ENCODE measurements at regions not wholly inside any gene's neighbourhood (a gene's known extent, or its start where the extent isn't known, plus 50 kb on each side); places are given as distances from the start of the nearest gene placed in this dataset.
"Not testable (repeated sequence)": the region's sequence is repeated elsewhere in the genome, so short reads cannot be mapped to it uniquely, and the experiment has no call there.

DNA sequence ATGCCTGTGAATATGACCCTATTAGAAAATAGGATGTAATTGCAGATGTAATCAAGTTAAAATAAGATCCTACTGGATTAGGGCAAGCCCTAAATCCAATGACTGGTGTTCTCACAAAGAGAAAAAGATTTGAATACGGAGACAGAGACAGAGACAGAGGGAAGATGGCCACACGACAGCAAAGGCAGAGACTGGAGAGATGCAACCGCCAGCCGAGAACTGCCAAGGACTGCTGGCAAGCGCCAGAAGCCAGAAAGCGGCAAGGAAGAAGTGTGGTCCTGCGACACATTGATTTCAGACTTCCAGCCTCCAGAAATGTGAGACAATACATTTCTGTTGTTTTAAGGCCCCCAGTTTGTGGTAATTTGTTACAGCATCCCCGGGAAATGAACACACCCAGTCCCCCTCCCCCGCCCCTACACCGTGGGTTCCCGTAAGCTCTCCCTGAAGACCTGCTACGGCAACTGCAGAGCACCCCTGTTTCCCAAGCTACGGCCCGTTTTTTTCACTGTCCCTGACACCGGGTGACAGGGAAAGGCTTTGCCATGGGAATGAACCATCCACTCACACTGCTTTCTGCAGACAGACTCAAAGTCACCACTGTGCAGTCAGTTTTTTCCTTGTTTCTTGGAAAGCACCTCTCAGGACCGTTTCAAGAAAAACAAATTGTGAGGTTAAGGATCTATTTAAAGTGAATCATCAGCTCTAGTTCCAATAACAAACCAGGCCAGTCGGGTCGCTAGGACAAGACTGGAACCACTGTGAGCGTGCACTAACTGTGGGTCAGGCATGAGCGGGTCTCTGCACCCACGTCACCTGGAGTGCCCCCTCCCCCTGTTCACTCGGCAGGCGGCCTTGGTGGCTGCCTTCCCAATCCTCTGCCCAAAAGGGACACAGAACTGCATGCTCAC lies 199.2 kb upstream of the IRF2BP2 start:
- POLR2A ChIA-PET = not testable (repeated sequence)

GRCh38 chr1:234808459-234808858 lies 198.5 kb upstream of the IRF2BP2 start:
- CTCF ChIA-PET; H3K36me3 ChIP-seq (ENCODE audit: control insufficient read depth, insufficient read depth, low read length); DNase-seq (ENCODE audit: low read depth); H3K4me3 ChIP-seq (ENCODE audit: low read depth, low read length); H3K27me3 ChIP-seq (ENCODE audit: control insufficient read depth, insufficient read depth, low read length); POLR2A ChIA-PET: not testable (repeated sequence)

More for the DNA sequence above, 199.2 kb upstream of the IRF2BP2 start:
- H3K27me3 ChIP-seq (ENCODE audit: control insufficient read depth, insufficient read depth, low read length); H3K4me3 ChIP-seq (ENCODE audit: low read depth, low read length); DNase-seq (ENCODE audit: low read depth); CTCF ChIA-PET; H3K36me3 ChIP-seq (ENCODE audit: control insufficient read depth, insufficient read depth, low read length): not testable (repeated sequence)

DNA sequence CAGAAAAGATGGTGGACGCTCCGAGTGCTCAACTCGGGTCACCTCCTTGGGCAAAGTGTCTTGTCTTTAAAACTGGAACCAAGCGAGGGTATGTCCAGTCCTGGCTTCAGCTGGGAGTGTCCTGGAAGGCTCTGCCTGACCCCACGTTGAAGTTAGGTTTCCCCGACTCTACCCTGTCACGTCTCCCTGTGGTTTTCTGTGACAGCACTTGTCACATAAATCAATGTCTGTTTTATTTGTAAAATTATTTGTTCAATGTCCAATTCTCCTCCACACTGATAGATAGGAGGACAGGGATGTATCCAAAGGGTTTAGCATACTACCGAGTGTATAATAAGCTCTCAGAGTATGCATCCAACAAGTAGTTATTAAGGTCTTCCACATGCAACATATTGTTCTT lies 197.7 kb upstream of the IRF2BP2 start:
- POLR2A ChIA-PET = not testable (repeated sequence)

DNA sequence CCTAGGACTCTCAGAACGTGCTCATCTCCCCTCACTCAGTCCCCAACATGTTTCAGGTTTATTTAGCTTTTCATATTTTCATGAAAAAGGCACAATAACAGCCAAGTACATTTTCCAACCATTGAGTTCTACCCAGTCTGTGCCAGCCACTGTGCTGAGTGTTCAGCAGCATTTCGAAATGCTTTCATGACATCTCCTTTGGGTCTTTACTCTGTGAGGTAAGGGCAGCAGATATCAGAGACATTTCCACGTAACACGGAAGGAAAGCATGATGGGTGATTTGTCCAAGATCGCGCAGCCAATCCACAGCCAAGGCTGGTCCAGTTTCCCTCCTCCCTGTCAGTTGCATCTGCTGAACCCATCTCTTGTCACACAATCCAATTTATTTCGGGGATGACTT lies 192.6 kb upstream of the IRF2BP2 start:
- H3K36me3 ChIP-seq (ENCODE audit: control insufficient read depth, insufficient read depth, low read length); H3K4me3 ChIP-seq (ENCODE audit: low read depth, low read length); CTCF ChIA-PET; POLR2A ChIA-PET; DNase-seq (ENCODE audit: low read depth); H3K27me3 ChIP-seq (ENCODE audit: control insufficient read depth, insufficient read depth, low read length): not testable (repeated sequence)

More for the DNA sequence above, 197.7 kb upstream of the IRF2BP2 start:
- H3K4me3 ChIP-seq (ENCODE audit: low read depth, low read length); H3K36me3 ChIP-seq (ENCODE audit: control insufficient read depth, insufficient read depth, low read length); H3K27me3 ChIP-seq (ENCODE audit: control insufficient read depth, insufficient read depth, low read length); DNase-seq (ENCODE audit: low read depth); CTCF ChIA-PET: not testable (repeated sequence)

GRCh38 chr1:234801636-234802035 lies 191.7 kb upstream of the IRF2BP2 start:
- H3K36me3 ChIP-seq (ENCODE audit: control insufficient read depth, insufficient read depth, low read length); DNase-seq (ENCODE audit: low read depth); CTCF ChIA-PET; H3K27me3 ChIP-seq (ENCODE audit: control insufficient read depth, insufficient read depth, low read length); H3K4me3 ChIP-seq (ENCODE audit: low read depth, low read length); POLR2A ChIA-PET: not testable (repeated sequence)

GRCh38 chr1:234801147-234801546 lies 191.2 kb upstream of the IRF2BP2 start:
- H3K4me3 ChIP-seq (ENCODE audit: low read depth, low read length); CTCF ChIA-PET; H3K36me3 ChIP-seq (ENCODE audit: control insufficient read depth, insufficient read depth, low read length); POLR2A ChIA-PET; H3K27me3 ChIP-seq (ENCODE audit: control insufficient read depth, insufficient read depth, low read length); DNase-seq (ENCODE audit: low read depth): not testable (repeated sequence)

GRCh38 chr1:234800563-234800962 lies 190.6 kb upstream of the IRF2BP2 start:
- CTCF ChIA-PET = not testable (repeated sequence)

GRCh38 chr1:234799021-234799689 lies 189.2 kb upstream of the IRF2BP2 start:
- CTCF ChIA-PET; H3K27me3 ChIP-seq (ENCODE audit: control insufficient read depth, insufficient read depth, low read length); H3K4me3 ChIP-seq (ENCODE audit: low read depth, low read length); H3K36me3 ChIP-seq (ENCODE audit: control insufficient read depth, insufficient read depth, low read length); POLR2A ChIA-PET; DNase-seq (ENCODE audit: low read depth): not testable (repeated sequence)

More at GRCh38 chr1:234800563-234800962, 190.6 kb upstream of the IRF2BP2 start:
- DNase-seq (ENCODE audit: low read depth); H3K27me3 ChIP-seq (ENCODE audit: control insufficient read depth, insufficient read depth, low read length); POLR2A ChIA-PET; H3K4me3 ChIP-seq (ENCODE audit: low read depth, low read length); H3K36me3 ChIP-seq (ENCODE audit: control insufficient read depth, insufficient read depth, low read length): not testable (repeated sequence)

DNA sequence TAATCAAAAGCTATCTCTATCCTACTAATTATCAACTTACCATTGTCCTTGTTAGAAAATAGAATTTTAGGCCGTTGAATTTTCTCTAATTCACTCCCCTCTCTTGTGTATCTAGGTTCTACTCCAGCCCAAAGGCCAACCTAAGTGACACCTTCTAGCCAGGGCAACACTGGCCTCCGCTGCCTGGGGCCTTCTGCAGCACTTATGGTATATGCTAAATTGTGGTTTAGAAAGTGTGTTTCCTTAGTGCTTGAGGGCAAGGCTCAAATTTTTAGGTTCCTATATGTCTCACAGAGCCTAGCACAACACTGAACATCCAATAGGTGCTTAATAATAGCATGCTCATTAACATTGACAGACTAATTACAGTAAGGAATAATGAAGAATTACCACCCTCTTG lies 187.2 kb upstream of the IRF2BP2 start:
- H3K4me3 ChIP-seq (ENCODE audit: low read depth, low read length); DNase-seq (ENCODE audit: low read depth); H3K27me3 ChIP-seq (ENCODE audit: control insufficient read depth, insufficient read depth, low read length); CTCF ChIA-PET; H3K36me3 ChIP-seq (ENCODE audit: control insufficient read depth, insufficient read depth, low read length); POLR2A ChIA-PET: not testable (repeated sequence)

GRCh38 chr1:234796438-234796792 lies 186.4 kb upstream of the IRF2BP2 start:
- H3K4me3 ChIP-seq (ENCODE audit: low read depth, low read length); DNase-seq (ENCODE audit: low read depth); POLR2A ChIA-PET; H3K36me3 ChIP-seq (ENCODE audit: control insufficient read depth, insufficient read depth, low read length); CTCF ChIA-PET; H3K27me3 ChIP-seq (ENCODE audit: control insufficient read depth, insufficient read depth, low read length): not testable (repeated sequence)

GRCh38 chr1:234795711-234796437 lies 185.9 kb upstream of the IRF2BP2 start:
- H3K27me3 ChIP-seq (ENCODE audit: control insufficient read depth, insufficient read depth, low read length); DNase-seq (ENCODE audit: low read depth); POLR2A ChIA-PET; CTCF ChIA-PET; H3K4me3 ChIP-seq (ENCODE audit: low read depth, low read length); H3K36me3 ChIP-seq (ENCODE audit: control insufficient read depth, insufficient read depth, low read length): not testable (repeated sequence)

GRCh38 chr1:234795007-234795406 lies 185.0 kb upstream of the IRF2BP2 start:
- H3K4me3 ChIP-seq (ENCODE audit: low read depth, low read length); H3K36me3 ChIP-seq (ENCODE audit: control insufficient read depth, insufficient read depth, low read length); DNase-seq (ENCODE audit: low read depth); POLR2A ChIA-PET; H3K27me3 ChIP-seq (ENCODE audit: control insufficient read depth, insufficient read depth, low read length); CTCF ChIA-PET: not testable (repeated sequence)

DNA sequence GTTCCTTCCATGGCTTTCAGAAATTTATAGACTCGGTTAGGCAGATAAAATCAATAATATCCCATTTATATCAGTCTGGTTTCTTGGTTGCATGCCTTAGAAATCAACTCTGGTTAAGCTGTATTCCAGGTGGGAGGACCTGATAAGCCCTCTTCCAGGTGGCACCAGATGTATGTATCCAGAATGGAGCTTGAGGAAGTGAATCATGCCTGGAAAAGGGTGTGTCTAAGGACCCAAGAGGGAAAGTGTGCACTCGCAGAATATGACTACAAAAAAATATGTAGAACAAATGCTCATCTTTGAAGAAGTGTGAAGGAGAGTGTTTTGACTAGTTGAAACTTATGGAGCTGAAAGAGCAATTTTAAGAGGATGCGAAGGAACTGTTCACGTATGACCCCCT lies 184.5 kb upstream of the IRF2BP2 start:
- H3K36me3 ChIP-seq (ENCODE audit: control insufficient read depth, insufficient read depth, low read length); POLR2A ChIA-PET; CTCF ChIA-PET; H3K27me3 ChIP-seq (ENCODE audit: control insufficient read depth, insufficient read depth, low read length); H3K4me3 ChIP-seq (ENCODE audit: low read depth, low read length); DNase-seq (ENCODE audit: low read depth): not testable (repeated sequence)

Measured in BJ (cell line).